Upper lobe of left lung (tissue), 4 donors: ENCODE measurements at regions not wholly inside any gene's neighbourhood (a gene's known extent, or its start where the extent isn't known, plus 50 kb on each side); places are given as distances from the start of the nearest gene placed in this dataset.

Experiments used
- POLR2AphosphoS5 ChIP-seq, 2 donors: sonication (generic); formaldehyde crosslinking; IDR thresholded peaks; one replicate each; pipeline ENCODE4 v1.5.1; 2017; ENCODE audit warnings: antibody characterized with exemption in 2 of 2
- TF ChIP-seq, protein P1 (sequence below), 6 experiments: fragments of 450-650 bp in 4 of 6; fragments of 200-600 bp in 2 of 6; sonication (generic) in 2 of 6; IDR thresholded peaks; one replicate each; pipeline ENCODE4 v1.5.1; 2016 to 2019; ENCODE audit warnings: antibody characterized with exemption in 6 of 6

DNA sequence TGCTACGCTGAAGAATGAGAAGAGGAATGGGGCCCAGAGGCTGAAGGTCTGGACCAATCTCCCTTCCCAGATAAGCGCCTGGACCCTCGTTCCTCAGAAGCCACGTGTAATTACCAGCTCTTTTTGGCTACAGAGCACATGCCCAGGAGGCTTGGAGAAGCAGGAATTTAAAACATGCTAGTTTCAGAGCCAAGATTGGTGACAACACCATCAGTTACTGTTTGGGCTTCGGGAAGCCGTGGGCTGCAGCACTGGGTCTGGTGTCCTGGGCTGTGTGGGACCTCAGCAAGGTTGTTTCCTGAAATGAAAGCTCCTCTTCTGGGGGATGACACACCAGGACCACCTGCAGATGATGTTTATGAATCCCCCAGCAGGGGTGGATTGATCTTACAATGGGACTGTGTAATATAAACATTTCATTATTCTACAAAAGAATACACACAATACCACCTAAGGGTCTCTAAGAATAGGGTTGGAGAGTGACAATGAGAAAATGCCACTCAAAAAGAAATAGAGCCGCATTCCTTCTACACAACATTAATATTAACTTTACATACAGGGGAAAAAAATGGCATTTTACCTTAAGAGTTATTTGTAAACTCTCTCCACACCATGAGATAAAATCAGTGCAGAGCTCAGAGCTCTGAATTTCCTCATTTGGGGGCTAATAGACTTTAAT, 207.8 kb upstream of the FOXQ1 start:
- TF ChIP-seq, protein P1, sequence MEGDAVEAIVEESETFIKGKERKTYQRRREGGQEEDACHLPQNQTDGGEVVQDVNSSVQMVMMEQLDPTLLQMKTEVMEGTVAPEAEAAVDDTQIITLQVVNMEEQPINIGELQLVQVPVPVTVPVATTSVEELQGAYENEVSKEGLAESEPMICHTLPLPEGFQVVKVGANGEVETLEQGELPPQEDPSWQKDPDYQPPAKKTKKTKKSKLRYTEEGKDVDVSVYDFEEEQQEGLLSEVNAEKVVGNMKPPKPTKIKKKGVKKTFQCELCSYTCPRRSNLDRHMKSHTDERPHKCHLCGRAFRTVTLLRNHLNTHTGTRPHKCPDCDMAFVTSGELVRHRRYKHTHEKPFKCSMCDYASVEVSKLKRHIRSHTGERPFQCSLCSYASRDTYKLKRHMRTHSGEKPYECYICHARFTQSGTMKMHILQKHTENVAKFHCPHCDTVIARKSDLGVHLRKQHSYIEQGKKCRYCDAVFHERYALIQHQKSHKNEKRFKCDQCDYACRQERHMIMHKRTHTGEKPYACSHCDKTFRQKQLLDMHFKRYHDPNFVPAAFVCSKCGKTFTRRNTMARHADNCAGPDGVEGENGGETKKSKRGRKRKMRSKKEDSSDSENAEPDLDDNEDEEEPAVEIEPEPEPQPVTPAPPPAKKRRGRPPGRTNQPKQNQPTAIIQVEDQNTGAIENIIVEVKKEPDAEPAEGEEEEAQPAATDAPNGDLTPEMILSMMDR (IDR thresholded peaks at IDR 0.05): no peak
- TF ChIP-seq POLR2AphosphoS5 (IDR thresholded peaks at IDR 0.05): no peak
